ENCODE measurements at regions not wholly inside any gene's neighbourhood (a gene's known extent, or its start where the extent isn't known, plus 50 kb on each side); places are given as distances from the start of the nearest gene placed in this dataset.

GRCh38 chr10:110414548-110415309 is 83.0 kb upstream of the DUSP5 start:
- H3K36me3 Mint-ChIP-seq (ENCODE audit: insufficient read depth) = no peaks in the 10 kb centered on the region

DNA sequence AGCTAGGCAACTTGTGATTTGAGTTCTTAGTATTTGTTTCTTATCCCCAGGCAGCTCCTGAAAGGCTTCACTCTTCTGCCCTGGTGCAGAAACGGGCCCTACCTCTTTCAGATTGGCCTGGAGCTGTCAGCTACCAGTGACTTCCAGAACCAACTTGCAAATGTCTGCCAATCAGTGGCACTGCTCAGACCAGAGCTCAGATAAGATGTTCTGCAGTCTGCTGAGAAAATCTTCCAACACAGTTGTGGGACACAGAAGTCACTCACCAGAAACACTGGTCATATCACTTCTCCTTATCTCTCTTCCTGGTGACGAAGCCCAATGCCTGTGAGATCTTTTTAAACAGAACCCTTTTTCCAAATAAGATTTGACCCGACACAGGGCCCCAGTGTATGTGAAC is 81.9 kb upstream of the DUSP5 start:
- Mint-ChIP-seq H3K9me3 (ENCODE audit: low read depth) (no peaks in the 10 kb centered on the region), H3K27ac (no peak overlapping the region), H3K36me3 (ENCODE audit: insufficient read depth) (no peaks in the 10 kb centered on the region), H3K4me1 (ENCODE audit: low read depth) (peaks cover 12% of the 10 kb centered on the region), H3K27me3 (no peaks in the 10 kb centered on the region), H3K4me3 (ENCODE audit: low read depth) (no peak overlapping the region)
- no peak for DNase-seq (ENCODE audit: low spot score, unreplicated experiment)
- TF ChIP-seq CTCF (IDR thresholded peaks at IDR 0.05; ENCODE audit: unreplicated experiment) = no peak

More at GRCh38 chr10:110414548-110415309, 83.0 kb upstream of the DUSP5 start:
- no peak for DNase-seq (ENCODE audit: low spot score, unreplicated experiment)
- Mint-ChIP-seq H3K4me3 (ENCODE audit: low read depth) (no peak overlapping the region), H3K27me3 (no peaks in the 10 kb centered on the region), H3K27ac (peak overlapping the region; percentile 62), H3K4me1 (ENCODE audit: low read depth) (peaks cover 14% of the 10 kb centered on the region), H3K9me3 (ENCODE audit: low read depth) (no peaks in the 10 kb centered on the region)
- TF ChIP-seq CTCF (IDR thresholded peaks at IDR 0.05; ENCODE audit: unreplicated experiment) = no peak

DNA sequence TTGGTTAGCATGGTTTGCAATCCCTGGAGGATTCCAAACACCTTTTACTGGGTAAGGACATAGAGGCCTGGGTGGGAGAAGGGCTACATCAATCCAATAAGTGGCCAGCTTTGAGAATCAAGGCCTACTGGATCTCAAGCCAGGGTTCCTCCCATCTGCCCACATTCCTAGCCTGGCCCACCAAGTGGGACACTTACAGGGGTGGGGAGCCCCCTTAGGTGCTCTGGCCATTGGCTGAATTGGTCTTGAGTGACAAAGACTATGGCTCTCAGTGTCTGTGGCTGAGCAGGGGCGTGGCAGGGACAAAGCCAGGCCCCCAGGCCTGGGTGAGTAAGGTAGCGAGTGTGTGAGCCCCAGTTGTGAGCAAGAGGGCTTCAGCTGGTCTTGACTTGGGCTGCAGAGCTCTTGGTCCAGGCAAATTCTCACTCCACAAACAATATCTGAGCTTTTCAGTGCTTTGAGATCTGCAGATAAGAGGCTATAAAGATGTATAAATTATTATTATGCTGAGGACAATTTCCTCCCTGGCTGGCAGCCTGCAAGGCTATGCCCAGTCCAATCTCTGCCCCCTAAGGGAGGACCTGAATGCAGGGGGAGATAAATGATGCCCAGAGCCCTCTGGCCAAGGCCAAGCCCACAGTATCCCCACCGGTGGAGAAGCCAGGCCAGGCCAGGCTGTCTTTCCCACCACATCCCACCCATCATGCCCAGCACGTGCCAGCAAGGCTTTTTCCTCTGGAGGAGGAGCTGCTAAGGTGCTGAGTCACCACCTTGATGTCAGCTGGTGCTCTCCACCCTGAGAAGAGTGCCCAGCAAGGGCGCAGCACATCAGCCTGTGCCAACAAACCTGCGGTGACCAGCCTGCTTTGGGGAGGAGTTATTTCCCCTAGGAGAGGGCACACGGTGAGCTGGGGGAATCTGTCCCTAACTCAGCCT is 80.7 kb upstream of the DUSP5 start:
- no peaks in the 10 kb centered on the region for H3K27me3 Mint-ChIP-seq
- H3K4me3 Mint-ChIP-seq (ENCODE audit: low read depth) = no peak overlapping the region
- H3K36me3 Mint-ChIP-seq (ENCODE audit: insufficient read depth) = no peaks in the 10 kb centered on the region
- H3K4me1 Mint-ChIP-seq (ENCODE audit: low read depth) = peaks cover 15% of the 10 kb centered on the region
- DNase-seq (ENCODE audit: low spot score, unreplicated experiment) = no peak
- H3K27ac Mint-ChIP-seq = no peak overlapping the region
- TF ChIP-seq CTCF (IDR thresholded peaks at IDR 0.05; ENCODE audit: unreplicated experiment) = no peak
- no peaks in the 10 kb centered on the region for H3K9me3 Mint-ChIP-seq (ENCODE audit: low read depth)

GRCh38 chr10:110418218-110418617 is 79.5 kb upstream of the DUSP5 start:
- no peak for TF ChIP-seq CTCF (IDR thresholded peaks at IDR 0.05; ENCODE audit: unreplicated experiment)
- no peaks in the 10 kb centered on the region for H3K36me3 Mint-ChIP-seq (ENCODE audit: insufficient read depth)
- DNase-seq (ENCODE audit: low spot score, unreplicated experiment) = no peak
- no peak overlapping the region for H3K4me3 Mint-ChIP-seq (ENCODE audit: low read depth)
- H3K4me1 Mint-ChIP-seq (ENCODE audit: low read depth) = peaks cover 12% of the 10 kb centered on the region
- H3K9me3 Mint-ChIP-seq (ENCODE audit: low read depth) = no peaks in the 10 kb centered on the region
- H3K27me3 Mint-ChIP-seq = no peaks in the 10 kb centered on the region
- H3K27ac Mint-ChIP-seq = no peak overlapping the region

DNA sequence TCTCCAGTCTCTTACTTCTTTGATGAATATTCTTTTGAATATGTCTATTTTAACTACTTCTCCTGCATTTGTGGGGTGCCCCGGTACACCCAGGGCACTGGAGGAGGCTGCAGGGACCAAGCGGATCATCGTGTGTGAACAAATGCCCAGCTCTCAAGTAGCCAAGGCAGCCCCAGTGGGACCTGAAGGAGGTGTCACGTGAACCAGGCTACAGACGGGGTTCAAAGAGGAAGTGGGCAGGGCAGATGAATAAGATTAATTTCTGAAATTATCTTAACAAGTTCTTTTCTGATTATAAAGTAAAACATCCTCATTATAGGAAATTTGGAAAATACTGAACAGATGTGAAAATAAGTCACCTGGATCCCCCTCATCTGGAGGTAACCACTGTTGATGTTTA is 78.4 kb upstream of the DUSP5 start:
- no peak for DNase-seq (ENCODE audit: low spot score, unreplicated experiment)
- Mint-ChIP-seq H3K36me3 (ENCODE audit: insufficient read depth) (no peaks in the 10 kb centered on the region), H3K27ac (no peak overlapping the region), H3K4me1 (ENCODE audit: low read depth) (peaks cover 9% of the 10 kb centered on the region), H3K27me3 (no peaks in the 10 kb centered on the region), H3K4me3 (ENCODE audit: low read depth) (no peak overlapping the region), H3K9me3 (ENCODE audit: low read depth) (no peaks in the 10 kb centered on the region)
- TF ChIP-seq CTCF (IDR thresholded peaks at IDR 0.05; ENCODE audit: unreplicated experiment) = no peak
